ENCODE measurements at regions not wholly inside any gene's neighbourhood (a gene's known extent, or its start where the extent isn't known, plus 50 kb on each side); places are given as distances from the start of the nearest gene placed in this dataset.

GRCh38 chr7:119270045-119270464, 1002.9 kb upstream of the KCND2 start:
- Histone ChIP-seq H3K27ac (no peak overlapping the region), H3K4me3 (no peak overlapping the region), H3K36me3 (no peaks in the 10 kb centered on the region), H3K9me3 (no peaks in the 10 kb centered on the region), H3K4me1 (no peaks in the 10 kb centered on the region), H3K27me3 (peaks cover 0 to 5% (median 0%) of the 10 kb centered on the region in 4 donors)
- peak; percentile 60 to 87 (median 78) for TF ChIP-seq CTCF (IDR thresholded peaks at IDR 0.05)
- 14 to 16% methylated on average over 7 of the region's 7 CpGs for WGBS, 2 donors
- FAIRE-seq = no peak
- peak; percentile 25 to 61 (median 34) for DNase-seq
- intact Hi-C loops (cut with DNase I) = no loop called here
- ATAC-seq = peak; percentile 86 to 95 (median 93)

GRCh38 chr7:119270644-119271043, 1002.3 kb upstream of the KCND2 start:
- Histone ChIP-seq H3K27ac (no peak overlapping the region), H3K36me3 (no peaks in the 10 kb centered on the region), H3K4me1 (no peaks in the 10 kb centered on the region), H3K27me3 (peaks cover 0 to 5% (median 0%) of the 10 kb centered on the region in 4 donors), H3K4me3 (no peak overlapping the region), H3K9me3 (no peaks in the 10 kb centered on the region)
- FAIRE-seq (no peak), DNase-seq (peak in 2 of 6 donors; percentile 36 to 40), ATAC-seq (peak in 1 of 4 donors; percentile 20)
- no peak for TF ChIP-seq CTCF (IDR thresholded peaks at IDR 0.05)
- intact Hi-C loops (cut with DNase I) = no loop called here
- WGBS, 2 donors = 55 to 61% methylated on average over 6 of the region's 6 CpGs

GRCh38 chr7:119271147-119271779, 1001.7 kb upstream of the KCND2 start:
- intact Hi-C loops (cut with DNase I) = no loop called here
- peaks cover 0 to 5% (median 0%) of the 10 kb centered on the region in 4 donors for H3K27me3 ChIP-seq
- no peaks in the 10 kb centered on the region for H3K9me3 ChIP-seq
- no peak overlapping the region for H3K4me3 ChIP-seq
- ATAC-seq (no peak), DNase-seq (peak in 1 of 6 donors; percentile 4), FAIRE-seq (no peak)
- H3K4me1 ChIP-seq = no peaks in the 10 kb centered on the region
- H3K36me3 ChIP-seq = no peaks in the 10 kb centered on the region
- WGBS, 2 donors = 71 to 79% methylated on average over 9 of the region's 9 CpGs
- TF ChIP-seq CTCF (IDR thresholded peaks at IDR 0.05) = no peak
- H3K27ac ChIP-seq = no peak overlapping the region

- Histone ChIP-seq H3K4me3 (no peak overlapping the region), H3K36me3 (no peaks in the 10 kb centered on the region), H3K27ac (no peak overlapping the region), H3K4me1 (no peaks in the 10 kb centered on the region), H3K9me3 (no peaks in the 10 kb centered on the region), H3K27me3 (no peaks in the 10 kb centered on the region)
- FAIRE-seq (no peak), DNase-seq (no peak), ATAC-seq (no peak)
- TF ChIP-seq CTCF (IDR thresholded peaks at IDR 0.05) = no peak
- WGBS, 2 donors = 30 to 44% methylated on average over 1 of the region's 1 CpG
- intact Hi-C loops (cut with DNase I) = no loop called here
Measured at GRCh38 chr7:119281181-119281846, 991.7 kb upstream of the KCND2 start.

- FAIRE-seq (no peak), DNase-seq (no peak), ATAC-seq (no peak)
- Histone ChIP-seq H3K4me1 (no peaks in the 10 kb centered on the region), H3K36me3 (no peaks in the 10 kb centered on the region), H3K9me3 (no peaks in the 10 kb centered on the region), H3K27ac (no peak overlapping the region), H3K4me3 (no peak overlapping the region), H3K27me3 (no peaks in the 10 kb centered on the region)
- intact Hi-C loops (cut with DNase I) = no loop called here
- WGBS, 2 donors = 88 to 90% methylated on average over 3 of the region's 3 CpGs
- TF ChIP-seq CTCF (IDR thresholded peaks at IDR 0.05) = no peak
Measured at GRCh38 chr7:119283353-119283752, 989.6 kb upstream of the KCND2 start.
